CD14-positive monocyte (primary cell): ENCODE measurements at regions not wholly inside any gene's neighbourhood (a gene's known extent, or its start where the extent isn't known, plus 50 kb on each side); places are given as distances from the start of the nearest gene placed in this dataset.

ENCODE experiments used
- DNase-seq, 3 donors: peaks; one replicate each; pipeline ENCODE4 v3.0.0-alpha.2; 2011 to 2022
- H2AFZ ChIP-seq: 2 replicates; pipeline ENCODE4 v1.6.0; 2012; ENCODE audit warnings: mild to moderate bottlenecking, low read depth, low read length, inconsistent platforms; ENCODE audit not compliant: insufficient read depth, poor library complexity, severe bottlenecking
- H3K27ac ChIP-seq, 2 donors: 1 replicate in 1 of 2; 2 replicates in 1 of 2; pipeline ENCODE4 v1.5.1; 2012 to 2013; ENCODE audit warnings: low read length in 2 of 2, control low read depth in 1 of 2, inconsistent platforms in 1 of 2, low read depth in 1 of 2, mild to moderate bottlenecking in 1 of 2
- H3K27me3 ChIP-seq, 2 donors: one replicate each; pipeline versions ENCODE4 v1.6.0 to v1.6.1; 2011 to 2013; ENCODE audit warnings: low read length in 2 of 2; ENCODE audit not compliant: control insufficient read depth in 2 of 2, insufficient read depth in 2 of 2
- H3K36me3 ChIP-seq, 2 donors: replicated peaks in 1 of 2; 1 replicate in 1 of 2; 2 replicates in 1 of 2; pipeline versions ENCODE4 v1.5.1 to v1.6.1; 2012 to 2013; ENCODE audit warnings: low read length in 2 of 2, control low read depth in 1 of 2, inconsistent platforms in 1 of 2, mild to moderate bottlenecking in 1 of 2; ENCODE audit not compliant: insufficient read depth in 2 of 2, control insufficient read depth in 1 of 2
- H3K4me1 ChIP-seq, 2 donors: 1 replicate in 1 of 2; 2 replicates in 1 of 2; pipeline versions ENCODE4 v1.5.1 to v1.6.1; 2012 to 2013; ENCODE audit warnings: low read length in 2 of 2, control low read depth in 1 of 2, inconsistent platforms in 1 of 2, mild to moderate bottlenecking in 1 of 2, moderate library complexity in 1 of 2; ENCODE audit not compliant: insufficient read depth in 2 of 2, control insufficient read depth in 1 of 2
- H3K4me2 ChIP-seq: replicated peaks from 2 replicates; pipeline ENCODE3; 2012; ENCODE audit warnings: low read length, moderate library complexity, mild to moderate bottlenecking; ENCODE audit not compliant: poor library complexity, severe bottlenecking; ENCODE audit errors: extremely low read depth
- H3K4me3 ChIP-seq, 3 experiments: fragments of 200-600 bp in 1 of 3; sonication (generic) in 1 of 3; replicated peaks in 1 of 3; 1 replicate in 2 of 3; 2 replicates in 1 of 3; pipeline ENCODE4 v1.5.1; 2011 to 2013; ENCODE audit warnings: low read length in 3 of 3, mild to moderate bottlenecking in 3 of 3, control low read depth in 2 of 3, low read depth in 2 of 3, inconsistent platforms in 1 of 3, moderate library complexity in 1 of 3
- H3K79me2 ChIP-seq: 2 replicates; pipeline ENCODE4 v1.6.0; 2012; ENCODE audit warnings: mild to moderate bottlenecking, control low read depth, inconsistent platforms, low read length, moderate library complexity; ENCODE audit not compliant: insufficient read depth
- H3K9ac ChIP-seq: 2 replicates; pipeline ENCODE4 v1.6.0; 2017; ENCODE audit warnings: low read length, mild to moderate bottlenecking; ENCODE audit not compliant: insufficient read depth, poor library complexity, severe bottlenecking
- H3K9me3 ChIP-seq, 2 donors: replicated peaks in 1 of 2; 1 replicate in 1 of 2; 2 replicates in 1 of 2; pipeline versions ENCODE4 v1.5.1 to v1.6.1; 2012 to 2013; ENCODE audit warnings: low read length in 2 of 2, control low read depth in 1 of 2; ENCODE audit not compliant: control insufficient read depth in 1 of 2, insufficient read depth in 1 of 2
- H4K20me1 ChIP-seq: 2 replicates; pipeline ENCODE4 v1.6.0; 2012; ENCODE audit warnings: mild to moderate bottlenecking, low read length, control low read depth, moderate library complexity; ENCODE audit not compliant: insufficient read depth
- H3K27ac Mint-ChIP-seq, 7 donors: one replicate each; pipeline ENCODE4 v1.8.0; 2020; ENCODE audit warnings: mild to moderate bottlenecking in 7 of 7, mixed read lengths in 7 of 7, moderate library complexity in 6 of 7, inconsistent platforms in 2 of 7
- H3K27me3 Mint-ChIP-seq, 3 donors: one replicate each; pipeline ENCODE4 v1.8.0; 2021 to 2022; ENCODE audit warnings: low read depth in 3 of 3, mild to moderate bottlenecking in 3 of 3, mixed read lengths in 3 of 3, moderate library complexity in 3 of 3, inconsistent platforms in 1 of 3
- H3K36me3 Mint-ChIP-seq, 2 donors: one replicate each; pipeline ENCODE4 v1.8.0; 2020; ENCODE audit warnings: mixed read lengths in 2 of 2, inconsistent platforms in 1 of 2, mild to moderate bottlenecking in 1 of 2
- H3K4me1 Mint-ChIP-seq: one replicate; pipeline ENCODE4 v1.8.0; 2020; ENCODE audit warnings: mild to moderate bottlenecking, mixed read lengths
- H3K4me3 Mint-ChIP-seq, 2 donors: one replicate each; pipeline ENCODE4 v1.8.0; 2020; ENCODE audit warnings: mild to moderate bottlenecking in 2 of 2, mixed read lengths in 2 of 2, moderate library complexity in 1 of 2
- H3K9me3 Mint-ChIP-seq, 7 donors: one replicate each; pipeline ENCODE4 v1.8.0; 2020 to 2022; ENCODE audit warnings: mixed read lengths in 7 of 7, mild to moderate bottlenecking in 6 of 7, moderate library complexity in 6 of 7, inconsistent platforms in 2 of 7
- CTCF ChIP-seq: fragments of 200-600 bp; IDR thresholded peaks from one replicate; pipeline ENCODE4 v1.8.0; 2022; ENCODE audit warnings: antibody characterized with exemption, mild to moderate bottlenecking
- WGBS: methylation state at CpG from one replicate; pipeline ENCODE4 v1.1.5; 2013; ENCODE audit warnings: missing lambda C conversion rate; ENCODE audit not compliant: insufficient coverage; 5-methylcytosine and 5-hydroxymethylcytosine counted together
- intact Hi-C, 2 donors: fragments of 100-400 bp; cut with micrococcal nuclease; formaldehyde crosslinking; loops; one replicate each; pipeline versions ENCODE4 v1.15.0 to v1.15.1; 2023

- Mint-ChIP-seq H3K4me3 (no peak overlapping the region), H3K9me3 (peaks cover 0 to 5% (median 0%) of the 10 kb centered on the region in 7 donors), H3K27me3 (peaks cover 0 to 1% (median 0%) of the 10 kb centered on the region in 3 donors), H3K27ac (peak overlapping the region in 1 of 7 donors; percentile 64), H3K4me1 (no peaks in the 10 kb centered on the region), H3K36me3 (no peaks in the 10 kb centered on the region)
- Histone ChIP-seq H3K9ac (no peak overlapping the region), H3K4me2 (no peak overlapping the region), H3K36me3 (no peaks in the 10 kb centered on the region), H3K79me2 (no peaks in the 10 kb centered on the region), H3K4me3 (no peak overlapping the region), H3K27ac (no peak overlapping the region), H3K4me1 (no peaks in the 10 kb centered on the region), H3K9me3 (no peaks in the 10 kb centered on the region), H3K27me3 (no peaks in the 10 kb centered on the region), H2AFZ (no peak overlapping the region), H4K20me1 (no peaks in the 10 kb centered on the region)
- WGBS, result no CpG with 5 or more reads among the region's 4 CpGs
- intact Hi-C loops, result no loop called here
- no peak for TF ChIP-seq CTCF
- DNase-seq, result no peak
Observed at GRCh38 chr9:28951945-28952344, 1378.7 kb upstream of the C9orf72 start.

GRCh38 chr9:28956116-28956880 is 1383.0 kb upstream of the C9orf72 start:
- Histone ChIP-seq H3K27me3 (no peaks in the 10 kb centered on the region), H4K20me1 (no peaks in the 10 kb centered on the region), H3K9ac (no peak overlapping the region), H3K9me3 (no peaks in the 10 kb centered on the region), H3K4me2 (no peak overlapping the region), H3K4me1 (no peaks in the 10 kb centered on the region), H3K79me2 (no peaks in the 10 kb centered on the region), H3K27ac (no peak overlapping the region), H2AFZ (no peak overlapping the region), H3K36me3 (no peaks in the 10 kb centered on the region), H3K4me3 (no peak overlapping the region)
- WGBS, result 63% methylated on average over 1 of the region's 3 CpGs
- no peaks in the 10 kb centered on the region for H3K27me3 Mint-ChIP-seq
- H3K9me3 Mint-ChIP-seq, result peaks cover 0 to 3% (median 1%) of the 10 kb centered on the region in 7 donors
- no peak for DNase-seq
- no peak for TF ChIP-seq CTCF
- no peak overlapping the region for H3K4me3 Mint-ChIP-seq
- no peaks in the 10 kb centered on the region for H3K36me3 Mint-ChIP-seq
- H3K4me1 Mint-ChIP-seq, result no peaks in the 10 kb centered on the region
- intact Hi-C loops, result no loop called here
- no peak overlapping the region for H3K27ac Mint-ChIP-seq
